ENCODE measurements at regions not wholly inside any gene's neighbourhood (a gene's known extent, or its start where the extent isn't known, plus 50 kb on each side); places are given as distances from the start of the nearest gene placed in this dataset.

GRCh38 chr6:94323853-94324252 is 904.5 kb upstream of the EPHA7 start:
- 67 to 94% methylated on average over 1 of the region's 1 CpG for WGBS, 2 donors
- Histone ChIP-seq H3K9ac (ENCODE audit: insufficient read depth in 1 of 2, low read length in 2 of 2) (no peak overlapping the region), H3K27me3 (ENCODE audit: control insufficient read depth in 3 of 3, insufficient read depth in 3 of 3, low read length in 2 of 3) (no peaks in the 10 kb centered on the region), H3K4me3 (no peak overlapping the region), H3K36me3 (ENCODE audit: control insufficient read depth in 4 of 4, insufficient read depth in 4 of 4, low read length in 4 of 4) (no peaks in the 10 kb centered on the region), H3K27ac (ENCODE audit: low read depth in 1 of 2, low read length in 1 of 2) (no peak overlapping the region), H3K9me3 (ENCODE audit: control insufficient read depth in 4 of 4, insufficient read depth in 3 of 4, low read length in 3 of 4) (no peaks in the 10 kb centered on the region), H3K4me1 (ENCODE audit: control insufficient read depth in 5 of 5, insufficient read depth in 5 of 5, low read length in 5 of 5) (no peaks in the 10 kb centered on the region)
- TF ChIP-seq CTCF (IDR thresholded peaks at IDR 0.05; ENCODE audit: control extremely low read depth, extremely low read depth) = no peak
- peak in 1 of 3 donors; percentile 2 for DNase-seq
- ATAC-seq (ENCODE audit: insufficient read depth, low FRiP score) = no peak

GRCh38 chr6:94300424-94301144 is 881.2 kb upstream of the EPHA7 start:
- no peaks in the 10 kb centered on the region for H3K36me3 ChIP-seq (ENCODE audit: control insufficient read depth in 4 of 4, insufficient read depth in 4 of 4, low read length in 4 of 4)
- no peaks in the 10 kb centered on the region for H3K4me1 ChIP-seq (ENCODE audit: control insufficient read depth in 5 of 5, insufficient read depth in 5 of 5, low read length in 5 of 5)
- no peak for ATAC-seq (ENCODE audit: insufficient read depth, low FRiP score)
- no peak overlapping the region for H3K9ac ChIP-seq (ENCODE audit: insufficient read depth in 1 of 2, low read length in 2 of 2)
- H3K9me3 ChIP-seq (ENCODE audit: control insufficient read depth in 4 of 4, insufficient read depth in 3 of 4, low read length in 3 of 4) = no peaks in the 10 kb centered on the region
- no peak for DNase-seq
- no peak overlapping the region for H3K4me3 ChIP-seq
- no peak for TF ChIP-seq CTCF (IDR thresholded peaks at IDR 0.05; ENCODE audit: control extremely low read depth, extremely low read depth)
- no peaks in the 10 kb centered on the region for H3K27me3 ChIP-seq (ENCODE audit: control insufficient read depth in 3 of 3, insufficient read depth in 3 of 3, low read length in 2 of 3)
- no peak overlapping the region for H3K27ac ChIP-seq (ENCODE audit: low read depth in 1 of 2, low read length in 1 of 2)
- 78 to 79% methylated on average over 5 of the region's 5 CpGs for WGBS, 2 donors

GRCh38 chr6:94289131-94289530 is 869.8 kb upstream of the EPHA7 start:
- no peaks in the 10 kb centered on the region for H3K27me3 ChIP-seq (ENCODE audit: control insufficient read depth in 3 of 3, insufficient read depth in 3 of 3, low read length in 2 of 3)
- 75 to 79% methylated on average over 6 of the region's 6 CpGs for WGBS, 2 donors
- DNase-seq = no peak

More at GRCh38 chr6:94289131-94289530, 869.8 kb upstream of the EPHA7 start:
- H3K9ac ChIP-seq (ENCODE audit: insufficient read depth in 1 of 2, low read length in 2 of 2) = no peak overlapping the region
- no peak overlapping the region for H3K27ac ChIP-seq (ENCODE audit: low read depth in 1 of 2, low read length in 1 of 2)
- H3K9me3 ChIP-seq (ENCODE audit: control insufficient read depth in 4 of 4, insufficient read depth in 3 of 4, low read length in 3 of 4) = peaks cover 0 to 3% (median 0%) of the 10 kb centered on the region in 4 donors
- H3K36me3 ChIP-seq (ENCODE audit: control insufficient read depth in 4 of 4, insufficient read depth in 4 of 4, low read length in 4 of 4) = no peaks in the 10 kb centered on the region
- no peak for ATAC-seq (ENCODE audit: insufficient read depth, low FRiP score)
- peaks cover 0 to 2% (median 0%) of the 10 kb centered on the region in 5 donors for H3K4me1 ChIP-seq (ENCODE audit: control insufficient read depth in 5 of 5, insufficient read depth in 5 of 5, low read length in 5 of 5)
- TF ChIP-seq CTCF (IDR thresholded peaks at IDR 0.05; ENCODE audit: control extremely low read depth, extremely low read depth) = no peak
- H3K4me3 ChIP-seq = no peak overlapping the region
